ENCODE measurements at regions not wholly inside any gene's neighbourhood (a gene's known extent, or its start where the extent isn't known, plus 50 kb on each side); places are given as distances from the start of the nearest gene placed in this dataset.

DNA sequence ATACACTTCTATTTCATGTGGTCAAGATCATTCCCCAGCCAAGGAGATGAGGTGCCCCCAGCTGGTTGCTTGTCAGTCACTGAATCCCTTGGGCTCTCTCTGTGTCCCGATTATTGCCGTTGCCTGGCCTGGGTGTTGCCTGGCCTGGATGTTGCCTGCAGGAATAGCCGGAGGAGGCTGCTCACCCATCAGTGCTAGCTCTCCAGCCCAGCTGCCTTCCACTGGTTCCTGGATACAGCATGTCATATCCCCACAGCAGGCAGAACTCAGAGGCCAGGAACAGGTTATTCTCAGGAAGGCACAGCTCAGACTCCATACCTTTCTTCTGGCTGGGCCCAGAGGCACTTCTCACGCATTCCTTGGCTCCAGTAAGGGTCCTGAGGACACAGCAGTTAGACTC lies 542.1 kb upstream of the MGMT start:
- Histone ChIP-seq H3K79me2 (ENCODE audit: control insufficient read depth, insufficient read depth, low read length) (no peaks in the 10 kb centered on the region), H3K27ac (ENCODE audit: insufficient read depth, low read depth, low read length) (no peak overlapping the region), H3K27me3 (ENCODE audit: control insufficient read depth in 2 of 2, insufficient read depth in 2 of 2, low read length in 2 of 2) (no peaks in the 10 kb centered on the region), H2AFZ (ENCODE audit: low read depth, low read length) (no peak overlapping the region), H4K20me1 (replicated peaks; ENCODE audit: control insufficient read depth, extremely low read depth, insufficient read depth, low read length) (no peaks in the 10 kb centered on the region), H3K9me1 (replicated peaks; ENCODE audit: control insufficient read depth, extremely low read depth, insufficient read depth, low read length) (no peaks in the 10 kb centered on the region), H3K36me3 (ENCODE audit: control insufficient read depth in 2 of 2, extremely low read depth in 1 of 2, insufficient read depth in 2 of 2, low read length in 2 of 2) (no peaks in the 10 kb centered on the region), H3K4me1 (ENCODE audit: control insufficient read depth, extremely low read depth, insufficient read depth, low read length) (no peaks in the 10 kb centered on the region), H3K9ac (replicated peaks; ENCODE audit: extremely low read depth, insufficient read depth, low read length) (no peak overlapping the region), H3K4me3 (replicated peaks in 1 of 3; ENCODE audit: insufficient read depth in 1 of 3, low read depth in 1 of 3, low read length in 3 of 3) (no peak overlapping the region), H3K4me2 (ENCODE audit: insufficient read depth, low read length) (no peak overlapping the region), H3K9me3 (replicated peaks; ENCODE audit: control insufficient read depth, insufficient read depth, low read length) (no peaks in the 10 kb centered on the region)
- BruUV-seq (replicated peaks) = no TSS peak
- no peak for FAIRE-seq
- intact Hi-C loops (cut with micrococcal nuclease) (no loop called here), dilution Hi-C loops (cut with MboI; ENCODE audit: extremely low pct_ligation_motif_present, low sequenced_read_pairs) (no loop called here)
- no peak for DNase-seq (ENCODE audit: low read depth, low spot score)
- POLR2A ChIA-PET = no interaction called here
- TF ChIP-seq POLR2A (IDR thresholded peaks at IDR 0.05; ENCODE audit: low read depth, low read length) (no peak), JUN (IDR thresholded peaks at IDR 0.05; ENCODE audit: borderline replicate concordance, insufficient read depth, insufficient read length, low read depth) (no peak)
- TF ChIP-seq, protein P1, sequence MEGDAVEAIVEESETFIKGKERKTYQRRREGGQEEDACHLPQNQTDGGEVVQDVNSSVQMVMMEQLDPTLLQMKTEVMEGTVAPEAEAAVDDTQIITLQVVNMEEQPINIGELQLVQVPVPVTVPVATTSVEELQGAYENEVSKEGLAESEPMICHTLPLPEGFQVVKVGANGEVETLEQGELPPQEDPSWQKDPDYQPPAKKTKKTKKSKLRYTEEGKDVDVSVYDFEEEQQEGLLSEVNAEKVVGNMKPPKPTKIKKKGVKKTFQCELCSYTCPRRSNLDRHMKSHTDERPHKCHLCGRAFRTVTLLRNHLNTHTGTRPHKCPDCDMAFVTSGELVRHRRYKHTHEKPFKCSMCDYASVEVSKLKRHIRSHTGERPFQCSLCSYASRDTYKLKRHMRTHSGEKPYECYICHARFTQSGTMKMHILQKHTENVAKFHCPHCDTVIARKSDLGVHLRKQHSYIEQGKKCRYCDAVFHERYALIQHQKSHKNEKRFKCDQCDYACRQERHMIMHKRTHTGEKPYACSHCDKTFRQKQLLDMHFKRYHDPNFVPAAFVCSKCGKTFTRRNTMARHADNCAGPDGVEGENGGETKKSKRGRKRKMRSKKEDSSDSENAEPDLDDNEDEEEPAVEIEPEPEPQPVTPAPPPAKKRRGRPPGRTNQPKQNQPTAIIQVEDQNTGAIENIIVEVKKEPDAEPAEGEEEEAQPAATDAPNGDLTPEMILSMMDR (IDR thresholded peaks at IDR 0.05; ENCODE audit: extremely low read depth in 1 of 2, insufficient read depth in 1 of 2, low read depth in 1 of 2, low read length in 2 of 2) = no peak
- CTCF ChIA-PET = no interaction called here

DNA sequence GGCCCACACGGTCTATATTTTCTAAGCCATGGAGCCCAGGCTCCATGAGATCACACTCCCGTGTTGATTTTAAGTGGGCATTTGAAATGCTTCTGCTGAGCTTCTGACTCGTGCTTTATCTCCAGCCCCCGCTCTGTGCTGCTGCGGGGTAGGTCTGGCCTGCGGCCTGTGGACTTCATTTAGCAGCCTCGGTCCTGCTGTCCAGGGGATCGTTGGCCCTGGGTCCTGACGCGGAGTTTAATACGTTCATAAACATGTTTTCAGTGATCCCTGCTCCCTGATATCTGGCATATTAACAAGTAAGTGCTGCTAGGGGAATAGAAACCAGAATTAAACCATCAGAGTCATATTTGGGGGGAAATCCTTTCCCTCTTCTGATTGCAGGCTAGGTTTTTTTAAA lies 540.3 kb upstream of the MGMT start:
- no peaks in the 10 kb centered on the region for H3K27me3 ChIP-seq (ENCODE audit: control insufficient read depth in 2 of 2, insufficient read depth in 2 of 2, low read length in 2 of 2)
- no peaks in the 10 kb centered on the region for H3K9me1 ChIP-seq (replicated peaks; ENCODE audit: control insufficient read depth, extremely low read depth, insufficient read depth, low read length)
- no peak overlapping the region for H3K9ac ChIP-seq (replicated peaks; ENCODE audit: extremely low read depth, insufficient read depth, low read length)
- H3K4me1 ChIP-seq (ENCODE audit: control insufficient read depth, extremely low read depth, insufficient read depth, low read length) = no peaks in the 10 kb centered on the region
- ChIA-PET POLR2A (no interaction called here), CTCF (no interaction called here)
- H3K27ac ChIP-seq (ENCODE audit: insufficient read depth, low read depth, low read length) = no peak overlapping the region
- H3K4me2 ChIP-seq (ENCODE audit: insufficient read depth, low read length) = no peak overlapping the region
- H3K9me3 ChIP-seq (replicated peaks; ENCODE audit: control insufficient read depth, insufficient read depth, low read length) = no peaks in the 10 kb centered on the region
- no peak overlapping the region for H2AFZ ChIP-seq (ENCODE audit: low read depth, low read length)
- no peak for FAIRE-seq
- H3K79me2 ChIP-seq (ENCODE audit: control insufficient read depth, insufficient read depth, low read length) = no peaks in the 10 kb centered on the region
- no peak overlapping the region for H3K4me3 ChIP-seq (replicated peaks in 1 of 3; ENCODE audit: insufficient read depth in 1 of 3, low read depth in 1 of 3, low read length in 3 of 3)
- H4K20me1 ChIP-seq (replicated peaks; ENCODE audit: control insufficient read depth, extremely low read depth, insufficient read depth, low read length) = no peaks in the 10 kb centered on the region
- DNase-seq (ENCODE audit: low read depth, low spot score) = no peak
- dilution Hi-C loops (cut with MboI; ENCODE audit: extremely low pct_ligation_motif_present, low sequenced_read_pairs) = no loop called here
- BruUV-seq (replicated peaks) = no TSS peak
- H3K36me3 ChIP-seq (ENCODE audit: control insufficient read depth in 2 of 2, extremely low read depth in 1 of 2, insufficient read depth in 2 of 2, low read length in 2 of 2) = no peaks in the 10 kb centered on the region
- no peak for TF ChIP-seq POLR2A (IDR thresholded peaks at IDR 0.05; ENCODE audit: low read depth, low read length)
- no peak for TF ChIP-seq FOS (IDR thresholded peaks at IDR 0.05; ENCODE audit: borderline replicate concordance, insufficient read depth, low read length)
- no peak for TF ChIP-seq POLR2AphosphoS5 (IDR thresholded peaks at IDR 0.05; ENCODE audit: insufficient read depth, low read depth, low read length)
- TF ChIP-seq, protein P1 (IDR thresholded peaks at IDR 0.05; ENCODE audit: extremely low read depth in 1 of 2, insufficient read depth in 1 of 2, low read depth in 1 of 2, low read length in 2 of 2) = no peak
- no peak for TF ChIP-seq JUN (IDR thresholded peaks at IDR 0.05; ENCODE audit: borderline replicate concordance, insufficient read depth, insufficient read length, low read depth)
- no peak for TF ChIP-seq GATA2 (IDR thresholded peaks at IDR 0.05; ENCODE audit: insufficient read depth, insufficient read length, low read depth, low read length)
- intact Hi-C loops (cut with micrococcal nuclease) = no loop called here
